Left ventricle myocardium inferior (tissue), 1 donor: ENCODE measurements at regions not wholly inside any gene's neighbourhood (a gene's known extent, or its start where the extent isn't known, plus 50 kb on each side); places are given as distances from the start of the nearest gene placed in this dataset.

Source experiments
- DNase-seq: peaks from one replicate; pipeline ENCODE4 v3.0.0-alpha.2; 2020
- H3K27ac ChIP-seq: fragments of 200-600 bp; replicated peaks from 2 replicates; pipeline ENCODE4 v1.8.0; 2021
- H3K27me3 ChIP-seq: fragments of 200-600 bp; 2 replicates; pipeline ENCODE4 v1.8.0; 2021; ENCODE audit warnings: low read depth
- H3K36me3 ChIP-seq: fragments of 200-600 bp; 2 replicates; pipeline ENCODE4 v1.8.0; 2021
- H3K4me1 ChIP-seq: fragments of 200-600 bp; 2 replicates; pipeline ENCODE4 v1.8.0; 2021
- H3K4me3 ChIP-seq: fragments of 200-600 bp; 2 replicates; pipeline ENCODE4 v1.8.0; 2021; ENCODE audit warnings: mild to moderate bottlenecking, moderate library complexity
- H3K9me3 ChIP-seq: fragments of 200-600 bp; replicated peaks from 2 replicates; pipeline ENCODE4 v1.8.0; 2021
- CTCF ChIP-seq: fragments of 200-600 bp; IDR thresholded peaks from 2 replicates; pipeline ENCODE4 v1.8.0; 2021; ENCODE audit warnings: antibody characterized with exemption, mild to moderate bottlenecking, borderline replicate concordance
- intact Hi-C: fragments of 100-400 bp; cut with micrococcal nuclease; formaldehyde crosslinking; loops from one replicate; pipeline ENCODE4 v1.11.0; 2022
- donor health status: DM: no; HTN: yes; CAD: no; lungs with severe emphysema.

- Histone ChIP-seq H3K4me3 (no peak overlapping the region), H3K27me3 (no peaks in the 10 kb centered on the region), H3K4me1 (no peaks in the 10 kb centered on the region), H3K36me3 (no peaks in the 10 kb centered on the region), H3K27ac (no peak overlapping the region), H3K9me3 (no peaks in the 10 kb centered on the region)
- DNase-seq: no peak
- intact Hi-C loops: no loop called here
- TF ChIP-seq CTCF: no peak
Observed at GRCh38 chr2:156800065-156800653, 364.0 kb downstream of the GPD2 start.

GRCh38 chr2:156800781-156801361 lies 364.7 kb downstream of the GPD2 start:
- Histone ChIP-seq H3K4me3 (no peak overlapping the region), H3K9me3 (no peaks in the 10 kb centered on the region), H3K36me3 (no peaks in the 10 kb centered on the region), H3K27me3 (no peaks in the 10 kb centered on the region), H3K4me1 (no peaks in the 10 kb centered on the region), H3K27ac (no peak overlapping the region)
- intact Hi-C loops: no loop called here
- no peak for DNase-seq
- TF ChIP-seq CTCF: no peak

- H3K4me1 ChIP-seq: no peaks in the 10 kb centered on the region
- no peaks in the 10 kb centered on the region for H3K27me3 ChIP-seq
- intact Hi-C loops: no loop called here
- DNase-seq: no peak
- peaks cover 3% of the 10 kb centered on the region for H3K9me3 ChIP-seq
- no peak for TF ChIP-seq CTCF
- H3K36me3 ChIP-seq: no peaks in the 10 kb centered on the region
- no peak overlapping the region for H3K27ac ChIP-seq
- no peak overlapping the region for H3K4me3 ChIP-seq
Observed at GRCh38 chr2:156803243-156803642, 367.1 kb downstream of the GPD2 start.

GRCh38 chr2:156803967-156804366 lies 367.8 kb downstream of the GPD2 start:
- intact Hi-C loops: no loop called here
- DNase-seq: no peak
- peaks cover 3% of the 10 kb centered on the region for H3K9me3 ChIP-seq
- H3K27ac ChIP-seq: no peak overlapping the region
- H3K4me3 ChIP-seq: no peak overlapping the region
- no peaks in the 10 kb centered on the region for H3K36me3 ChIP-seq
- TF ChIP-seq CTCF: no peak
- no peaks in the 10 kb centered on the region for H3K4me1 ChIP-seq
- no peaks in the 10 kb centered on the region for H3K27me3 ChIP-seq

GRCh38 chr2:156810094-156810493 lies 373.9 kb downstream of the GPD2 start:
- H3K9me3 ChIP-seq: peaks cover 3% of the 10 kb centered on the region
- no peak for DNase-seq
- H3K4me3 ChIP-seq: no peak overlapping the region
- TF ChIP-seq CTCF: no peak
- H3K27me3 ChIP-seq: no peaks in the 10 kb centered on the region
- intact Hi-C loops: no loop called here
- no peaks in the 10 kb centered on the region for H3K36me3 ChIP-seq
- H3K4me1 ChIP-seq: no peaks in the 10 kb centered on the region
- H3K27ac ChIP-seq: no peak overlapping the region
